GM18951 (cell line): ENCODE measurements at regions not wholly inside any gene's neighbourhood (a gene's known extent, or its start where the extent isn't known, plus 50 kb on each side); places are given as distances from the start of the nearest gene placed in this dataset.
"Not testable (repeated sequence)": the region's sequence is repeated elsewhere in the genome, so short reads cannot be mapped to it uniquely, and the experiment has no call there.

Source experiments
- POLR2A ChIP-seq: IDR thresholded peaks from 4 replicates; pipeline ENCODE4 v1.6.1; 2011; ENCODE audit warnings: mild to moderate bottlenecking; ENCODE audit not compliant: insufficient read length, insufficient read depth; ENCODE audit errors: extremely low read depth
- in situ Hi-C: fragments of 300-500 bp; cut with MboI; formaldehyde crosslinking; loops from one replicate; pipeline ENCODE4 v1.12.0; 2022; ENCODE audit warnings: low sequenced_read_pairs, mixed read lengths, inconsistent platforms; ENCODE audit not compliant: unreplicated experiment

- in situ Hi-C loops = loop anchor here (25.0 kb wide), 1 partner anchor 437 kb away; no protein-coding TSS in a partner anchor
These were observed 408.7 kb upstream of the TNRC6C start for GRCh38 chr17:77549726-77550366.

DNA sequence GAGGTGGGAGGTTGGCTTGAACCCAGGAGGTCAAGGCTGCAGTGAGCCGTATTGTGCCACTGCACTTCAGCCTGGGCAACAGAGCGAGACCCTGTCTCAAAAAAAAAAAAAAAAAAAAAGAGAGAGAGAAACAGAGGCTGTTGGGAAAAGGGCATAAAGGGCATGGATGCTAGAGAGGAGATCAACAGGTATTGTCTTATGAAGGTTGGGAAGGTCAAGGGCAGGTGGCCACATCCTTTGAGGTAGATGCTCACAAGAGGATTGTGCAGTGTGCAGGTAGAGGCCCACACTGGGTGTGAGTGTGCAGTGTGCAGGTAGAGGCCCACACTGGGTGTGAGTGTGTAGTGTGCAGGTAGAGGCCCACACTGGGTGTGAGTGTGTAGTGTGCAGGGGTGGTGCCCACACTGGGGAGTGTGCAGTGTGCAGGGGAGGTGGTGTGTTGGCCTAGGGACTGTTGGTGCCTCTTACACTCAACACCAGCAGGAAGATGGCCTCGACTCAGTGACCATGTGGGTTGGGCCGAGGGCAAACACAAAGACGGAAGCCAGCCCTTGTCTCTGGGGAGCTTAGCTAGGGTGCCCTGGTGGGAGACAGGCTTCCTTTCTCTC lies 404.9 kb upstream of the TNRC6C start:
- in situ Hi-C loops = no loop called here

More at GRCh38 chr17:77549726-77550366, 408.7 kb upstream of the TNRC6C start:
- no peak for TF ChIP-seq POLR2A

DNA sequence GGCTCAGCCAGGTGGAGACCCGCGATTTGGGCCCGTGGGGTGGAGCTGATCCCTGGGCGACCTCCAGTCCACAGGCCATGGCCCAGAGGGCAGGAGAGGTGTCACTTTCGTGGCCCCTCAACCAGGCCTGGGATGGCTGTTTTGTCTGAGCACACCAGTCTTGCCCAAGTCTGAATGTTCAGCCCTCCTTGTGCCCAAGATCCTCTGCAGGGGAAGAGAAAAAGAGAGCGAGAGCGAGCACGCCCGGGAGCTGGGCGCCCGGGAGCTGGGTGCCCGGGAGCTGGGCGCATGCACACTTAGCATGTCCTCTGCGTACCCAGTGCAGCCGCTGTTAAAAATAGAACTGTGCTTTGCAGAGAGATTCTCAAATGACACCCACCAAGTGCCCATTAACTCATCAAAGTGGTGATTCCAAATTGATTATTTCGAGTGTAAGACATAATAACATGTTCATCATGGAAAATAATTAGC lies 403.3 kb upstream of the TNRC6C start:
- in situ Hi-C loops = no loop called here
- no peak for TF ChIP-seq POLR2A

More for the DNA sequence above, 404.9 kb upstream of the TNRC6C start:
- TF ChIP-seq POLR2A = no peak

- in situ Hi-C loops = no loop called here
- no peak for TF ChIP-seq POLR2A
These were observed 402.7 kb upstream of the TNRC6C start for GRCh38 chr17:77555741-77556291.

GRCh38 chr17:77556383-77557061 lies 402.0 kb upstream of the TNRC6C start:
- TF ChIP-seq POLR2A = no peak
- in situ Hi-C loops = no loop called here

DNA sequence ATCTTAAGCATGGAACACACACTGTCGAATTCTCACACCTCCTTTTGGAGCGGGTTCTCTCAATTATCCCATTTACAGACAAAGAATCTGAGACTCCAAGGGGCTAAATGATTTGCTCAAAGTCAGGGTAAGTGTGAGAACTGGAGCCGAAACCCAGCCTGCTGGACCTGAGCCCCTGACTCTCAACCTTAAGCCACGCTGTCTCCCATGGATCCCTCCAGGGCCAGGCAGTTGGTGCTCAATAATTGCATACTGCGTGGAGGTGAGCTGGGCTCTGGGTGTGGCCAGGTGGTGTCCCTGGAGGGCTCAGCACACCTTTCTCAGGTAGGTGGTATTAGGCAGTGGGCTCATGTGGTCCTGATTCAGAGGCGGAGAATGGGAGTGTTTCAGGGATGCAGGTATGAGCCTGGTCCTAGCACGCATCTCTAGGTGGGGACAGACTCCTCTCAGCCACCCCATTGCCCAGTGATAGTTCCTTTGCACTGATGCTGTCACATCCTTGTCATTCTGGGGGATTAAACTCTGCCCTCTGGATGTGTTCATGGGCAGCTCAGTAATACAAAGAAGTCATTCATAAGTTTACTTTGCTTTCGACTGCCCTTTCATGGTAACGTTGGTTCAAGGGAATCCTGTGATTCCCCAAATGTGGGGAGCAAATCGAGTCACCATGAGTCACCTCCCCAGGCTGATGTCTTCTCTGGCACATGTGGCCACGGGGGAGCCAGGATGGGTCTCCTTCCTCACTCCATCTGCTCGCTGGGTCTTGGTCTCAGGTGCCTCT lies 399.5 kb upstream of the TNRC6C start:
- in situ Hi-C loops = no loop called here
- no peak for TF ChIP-seq POLR2A

- in situ Hi-C loops = no loop called here
- TF ChIP-seq POLR2A = no peak
These were observed 398.1 kb upstream of the TNRC6C start for GRCh38 chr17:77560381-77560780.

DNA sequence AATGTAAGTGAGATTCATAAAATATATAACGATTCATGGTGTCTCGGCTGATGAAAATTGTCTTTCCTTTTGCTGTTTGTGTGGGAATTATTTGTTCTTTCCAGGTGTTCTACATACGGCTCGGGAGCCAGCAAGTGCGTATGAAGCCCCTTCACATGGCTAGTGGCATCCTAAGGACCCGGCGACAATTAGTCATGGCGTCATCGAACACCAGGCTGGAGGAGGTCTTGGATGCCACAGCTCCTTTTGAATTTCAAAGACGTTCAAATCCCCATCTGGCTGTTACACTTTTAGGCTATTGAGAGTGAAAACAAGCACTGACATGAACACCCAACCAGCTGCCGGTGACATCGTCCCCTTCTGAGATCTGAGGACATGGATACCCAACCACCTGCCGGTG lies 397.7 kb upstream of the TNRC6C start:
- in situ Hi-C loops = no loop called here

GRCh38 chr17:77562361-77562760 lies 396.1 kb upstream of the TNRC6C start:
- in situ Hi-C loops = not testable (repeated sequence)

More for the DNA sequence above, 397.7 kb upstream of the TNRC6C start:
- TF ChIP-seq POLR2A = no peak

DNA sequence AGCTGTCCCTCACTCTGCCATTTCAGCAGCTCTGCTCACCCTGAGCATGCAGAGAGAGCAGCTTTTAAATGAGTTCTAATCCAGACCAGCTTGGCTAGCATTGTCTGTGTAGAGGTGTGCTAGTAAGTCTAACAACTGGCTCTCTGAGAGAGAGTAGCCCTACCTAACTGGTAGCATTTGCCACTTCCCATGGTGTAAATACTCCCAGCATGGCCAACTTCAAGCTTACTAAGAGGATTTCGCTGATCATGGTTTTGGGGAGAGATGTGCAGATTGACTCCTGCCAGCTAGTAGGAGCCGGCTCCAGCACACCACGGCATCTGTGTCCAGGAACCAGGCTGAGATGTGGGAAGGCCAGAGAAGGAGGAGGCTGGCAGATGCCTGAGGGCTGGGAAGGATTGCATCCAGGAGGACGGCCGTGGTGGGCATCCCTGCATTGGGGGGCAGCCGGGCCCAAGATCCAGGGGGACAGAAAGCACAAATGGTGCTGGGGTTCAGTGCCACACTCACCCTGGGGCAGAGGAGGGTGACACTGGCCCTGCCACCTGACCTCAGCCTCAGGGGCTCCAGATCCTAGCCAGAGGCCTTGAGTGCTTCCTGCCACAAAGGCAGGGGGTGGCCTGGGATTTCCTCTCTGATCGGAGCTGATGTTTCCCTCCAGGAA lies 394.9 kb upstream of the TNRC6C start:
- TF ChIP-seq POLR2A = no peak

DNA sequence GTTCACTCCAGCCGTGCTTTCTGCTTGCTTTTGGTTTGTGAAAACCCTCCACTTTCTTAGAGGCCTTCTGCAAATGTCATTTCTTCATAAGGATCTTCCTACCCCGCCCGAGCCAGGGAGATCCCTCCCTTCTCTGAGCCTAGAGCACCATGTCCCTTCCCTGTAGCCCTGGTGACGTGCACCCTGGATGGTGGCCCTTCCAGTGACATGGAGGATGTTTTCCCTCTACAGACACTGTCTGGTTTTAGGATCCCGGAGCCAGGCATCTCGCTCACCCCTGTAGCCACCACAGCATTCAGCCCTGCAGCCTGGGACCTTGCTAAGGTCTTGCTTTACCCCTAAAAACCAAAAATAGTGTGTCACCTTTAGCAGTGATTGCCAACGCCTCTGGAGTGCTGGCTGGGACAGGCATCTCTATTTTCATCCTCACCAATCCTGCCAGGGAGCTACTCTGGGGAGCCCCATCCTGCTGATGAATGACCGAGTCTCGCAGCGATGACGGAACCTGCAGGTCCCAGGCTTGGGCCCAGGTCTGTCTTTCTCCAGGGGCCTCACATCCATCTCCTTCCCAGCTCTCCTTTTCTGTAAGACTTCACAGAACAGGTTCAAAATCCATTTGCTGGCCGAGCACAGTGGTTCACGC lies 394.1 kb upstream of the TNRC6C start:
- in situ Hi-C loops = no loop called here
- TF ChIP-seq POLR2A = no peak

More for the DNA sequence above, 394.9 kb upstream of the TNRC6C start:
- in situ Hi-C loops = no loop called here

GRCh38 chr17:77565166-77565565 lies 393.3 kb upstream of the TNRC6C start:
- in situ Hi-C loops = no loop called here
- no peak for TF ChIP-seq POLR2A
